NCI-H1105 treated with DMSO at 0.1 percent for 48 hours (cell line): ENCODE measurements at regions not wholly inside any gene's neighbourhood (a gene's known extent, or its start where the extent isn't known, plus 50 kb on each side); places are given as distances from the start of the nearest gene placed in this dataset.
"Not testable (repeated sequence)": the region's sequence is repeated elsewhere in the genome, so short reads cannot be mapped to it uniquely, and the experiment has no call there.

Source experiments
- DNase-seq: peaks from one replicate; lab custom pipeline; 2025; lab: John Stamatoyannopoulos, UW

- no peak for DNase-seq
Measured at GRCh38 chr20:40276301-40276700, 412.7 kb downstream of the MAFB start.

DNA sequence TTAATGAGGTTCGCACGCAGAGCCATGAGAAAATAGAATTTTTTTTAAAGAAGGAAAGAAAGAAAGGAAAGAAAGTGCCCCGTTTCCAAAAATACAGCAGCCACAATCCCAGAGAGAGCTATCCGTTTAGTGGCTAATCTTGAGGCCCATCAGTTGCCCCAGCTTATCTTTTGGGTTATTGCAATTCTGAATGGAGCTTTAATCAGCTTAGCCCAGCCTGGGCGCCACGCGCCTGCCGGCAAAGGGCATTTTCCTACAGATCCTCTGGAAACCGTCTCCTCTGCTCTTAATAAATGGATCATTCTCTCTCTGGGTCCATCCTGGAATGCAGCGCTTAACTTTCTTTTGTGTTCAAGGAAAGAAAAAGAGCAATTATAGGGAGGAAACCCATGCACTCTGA, 413.3 kb downstream of the MAFB start:
- DNase-seq = no peak

DNA sequence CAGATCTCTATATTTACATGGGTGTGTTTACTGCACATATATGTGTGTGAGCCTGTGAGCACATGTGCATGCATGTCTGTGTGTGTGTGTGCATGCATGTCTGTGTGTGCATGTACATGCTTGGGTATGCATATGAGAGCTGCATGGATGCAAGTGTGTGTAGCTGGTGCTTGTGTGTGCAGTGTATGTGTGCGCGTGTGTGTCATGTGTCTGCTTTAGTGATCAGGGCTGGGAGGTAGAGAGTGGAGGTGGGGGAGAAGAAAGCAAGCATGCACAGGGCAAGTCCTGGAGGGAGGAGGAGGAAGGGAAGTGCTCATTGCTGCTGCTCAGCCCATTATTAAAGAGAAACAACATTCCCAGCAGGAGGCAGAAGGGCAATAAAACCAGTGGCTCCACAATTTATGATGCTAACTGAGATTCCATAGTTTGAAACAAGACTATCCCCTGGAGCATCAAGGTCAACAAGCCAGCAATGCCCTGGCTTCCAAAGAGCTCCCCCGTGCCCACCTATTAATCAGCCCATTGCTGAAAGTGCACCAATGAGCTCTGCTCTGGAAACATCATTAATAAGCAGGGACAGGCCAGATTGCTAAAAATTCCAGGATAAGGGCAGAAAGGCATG, 414.0 kb downstream of the MAFB start:
- DNase-seq = no peak

GRCh38 chr20:40269274-40269673, 419.8 kb downstream of the MAFB start:
- not testable (repeated sequence) for DNase-seq

DNA sequence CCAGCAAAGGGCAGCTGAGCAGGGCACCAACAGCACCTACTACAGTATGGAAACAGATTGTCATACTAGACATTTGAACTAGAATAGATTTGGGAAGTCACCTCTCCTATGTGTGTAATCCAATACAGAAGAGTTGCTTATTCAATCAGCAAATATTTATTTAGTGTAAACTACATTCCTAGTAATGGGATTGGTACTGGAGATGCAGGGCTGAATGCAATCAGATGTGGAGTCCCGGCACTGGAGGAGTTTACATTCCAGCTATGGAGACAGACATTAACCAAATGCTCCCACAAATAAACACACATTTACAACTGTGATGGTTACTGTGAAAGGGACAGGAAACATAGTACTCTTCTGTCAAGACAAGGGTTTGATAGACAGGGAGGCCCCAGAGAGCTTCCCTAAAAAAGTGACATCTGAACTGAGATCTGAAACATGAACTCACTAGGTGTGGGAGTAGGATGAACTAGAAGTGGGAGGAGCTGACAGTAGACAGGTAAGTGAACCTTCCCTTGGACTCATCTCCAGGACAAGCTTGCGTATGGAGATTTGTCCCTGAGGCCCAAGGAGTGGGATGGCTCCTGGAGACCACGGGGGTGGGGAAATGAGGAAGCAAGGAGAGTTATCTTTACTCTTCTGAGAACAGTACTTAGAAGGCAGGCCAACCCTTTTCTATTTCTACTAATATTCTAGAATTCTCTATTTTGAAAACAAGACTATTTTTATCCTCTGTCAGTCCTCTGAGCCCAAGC, 420.5 kb downstream of the MAFB start:
- no peak for DNase-seq

DNA sequence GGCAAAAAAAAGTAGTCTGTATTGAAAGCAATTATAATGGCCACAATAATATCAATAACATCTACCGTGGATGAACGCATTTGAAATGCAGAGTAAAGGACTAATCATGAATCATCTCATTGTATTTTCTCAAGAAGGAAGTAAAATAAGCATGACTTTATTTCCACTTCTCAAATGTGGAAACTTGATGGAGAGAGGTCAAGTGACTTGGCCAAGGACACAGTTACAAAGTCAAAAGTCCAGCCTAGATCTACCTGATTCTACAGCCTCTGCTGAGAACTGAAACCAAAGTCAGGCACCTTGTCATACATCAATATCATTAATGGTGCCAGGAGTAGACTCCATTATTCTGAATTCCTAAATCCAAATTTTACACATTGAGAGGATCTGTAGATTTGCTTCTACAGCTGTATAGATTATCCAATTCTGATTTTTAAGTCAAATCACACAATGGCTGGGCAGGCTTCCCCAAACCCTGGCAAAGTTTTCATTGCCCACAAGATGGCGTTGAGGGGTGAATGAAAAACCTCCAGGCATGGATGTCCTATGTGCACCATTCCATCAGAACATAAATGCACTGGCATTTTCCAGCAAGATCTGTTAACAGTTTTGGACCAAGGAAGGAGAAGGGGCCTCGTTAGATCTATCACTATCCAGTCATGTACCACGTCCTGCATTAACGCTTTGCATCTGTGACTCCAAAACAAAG, 423.1 kb downstream of the MAFB start:
- peak; percentile 36 for DNase-seq

GRCh38 chr20:40262219-40262618, 426.8 kb downstream of the MAFB start:
- DNase-seq = no peak

DNA sequence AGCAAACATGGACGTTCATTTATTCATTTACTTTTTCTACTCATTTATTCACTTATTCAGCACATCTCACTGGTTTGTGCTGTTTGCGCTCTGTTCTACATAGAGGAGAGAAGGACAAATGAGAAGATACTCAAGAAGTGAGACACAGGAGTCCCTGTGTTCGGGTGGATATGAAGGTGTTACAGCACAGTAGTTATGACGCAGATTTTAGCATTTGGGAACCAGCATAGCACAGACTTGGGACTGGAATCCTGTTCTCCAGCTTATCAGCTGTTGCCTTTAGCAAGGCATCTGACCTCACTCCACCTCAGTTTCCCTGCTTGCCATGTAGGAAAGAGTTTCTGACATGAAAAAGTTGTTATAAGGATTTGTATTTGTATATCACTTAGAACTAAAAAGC, 430.1 kb downstream of the MAFB start:
- DNase-seq = no peak

DNA sequence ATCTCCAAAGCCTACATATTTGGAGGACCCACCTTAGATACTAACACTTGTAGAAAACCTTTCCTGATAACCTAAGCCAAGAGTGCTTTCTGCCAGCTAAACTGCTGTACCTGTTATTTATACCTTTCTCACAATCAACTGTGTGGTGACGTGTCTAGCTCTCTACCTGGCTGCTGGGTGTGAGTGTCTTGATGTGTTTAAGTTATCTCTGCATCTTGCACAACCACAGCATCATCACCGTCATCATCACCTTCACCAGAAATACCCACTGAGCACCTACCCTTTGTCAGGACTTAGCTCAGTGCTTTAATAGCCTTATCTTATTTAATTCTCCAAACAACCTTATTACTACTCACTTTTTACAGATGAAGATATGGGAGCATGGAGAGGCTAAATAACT, 431.3 kb downstream of the MAFB start:
- DNase-seq = no peak

GRCh38 chr20:40255365-40255764, 433.7 kb downstream of the MAFB start:
- no peak for DNase-seq

GRCh38 chr20:40254023-40254772, 434.8 kb downstream of the MAFB start:
- DNase-seq = no peak

DNA sequence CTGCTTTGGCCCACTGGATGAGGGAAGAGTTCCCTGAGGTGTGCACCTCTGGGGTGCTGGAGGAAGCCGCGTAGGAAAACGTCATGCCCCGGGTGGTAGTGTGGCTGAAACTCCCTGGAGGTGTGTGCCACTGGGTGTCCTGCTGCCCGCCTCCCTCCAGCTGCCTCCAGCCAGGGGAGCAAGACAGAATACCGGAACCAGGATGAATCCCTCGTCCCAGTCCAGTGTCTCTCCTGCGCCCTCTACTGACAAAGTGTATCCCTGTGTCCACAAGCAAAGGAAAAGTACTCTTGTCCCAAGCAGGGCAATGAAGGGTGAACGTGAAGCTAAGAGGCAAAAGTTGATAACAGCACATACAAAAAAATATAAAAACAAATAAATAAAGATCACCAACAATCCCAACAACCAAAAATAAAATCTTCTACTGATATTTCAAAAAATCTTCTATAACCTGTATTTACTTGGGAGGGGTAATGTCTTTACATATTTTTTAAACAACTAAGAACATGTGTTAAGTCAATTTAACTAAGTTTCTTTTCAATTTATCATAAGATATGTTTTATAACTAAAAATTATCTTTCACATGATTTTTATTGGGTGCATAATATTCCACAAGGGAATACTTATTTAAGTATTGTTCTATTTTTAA, 437.6 kb downstream of the MAFB start:
- no peak for DNase-seq

- DNase-seq = no peak
Measured at GRCh38 chr20:40249805-40250204, 439.2 kb downstream of the MAFB start.

- DNase-seq = no peak
Measured at GRCh38 chr20:40245829-40246228, 443.2 kb downstream of the MAFB start.

DNA sequence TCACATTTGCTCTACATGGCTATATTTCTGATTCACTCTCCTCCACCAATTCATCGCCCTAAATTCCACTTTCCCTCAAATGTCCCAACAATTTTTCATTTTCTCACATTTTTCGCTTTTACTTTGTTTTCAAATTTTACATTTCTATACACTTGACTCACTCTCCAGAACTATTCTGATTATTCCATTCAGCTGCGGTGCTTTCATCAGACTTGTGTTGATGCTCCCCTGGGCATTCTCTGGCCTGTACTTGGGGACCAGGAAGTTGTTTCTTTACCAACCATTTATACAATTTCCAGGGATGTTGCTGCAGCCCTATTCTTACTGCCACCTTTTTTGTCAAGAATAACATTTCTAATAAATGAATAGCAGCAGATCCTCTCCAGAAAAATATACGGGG, 444.8 kb downstream of the MAFB start:
- no peak for DNase-seq

- DNase-seq = no peak
Measured at GRCh38 chr20:40241596-40242343, 447.3 kb downstream of the MAFB start.

GRCh38 chr20:40238511-40238910, 450.5 kb downstream of the MAFB start:
- no peak for DNase-seq

DNA sequence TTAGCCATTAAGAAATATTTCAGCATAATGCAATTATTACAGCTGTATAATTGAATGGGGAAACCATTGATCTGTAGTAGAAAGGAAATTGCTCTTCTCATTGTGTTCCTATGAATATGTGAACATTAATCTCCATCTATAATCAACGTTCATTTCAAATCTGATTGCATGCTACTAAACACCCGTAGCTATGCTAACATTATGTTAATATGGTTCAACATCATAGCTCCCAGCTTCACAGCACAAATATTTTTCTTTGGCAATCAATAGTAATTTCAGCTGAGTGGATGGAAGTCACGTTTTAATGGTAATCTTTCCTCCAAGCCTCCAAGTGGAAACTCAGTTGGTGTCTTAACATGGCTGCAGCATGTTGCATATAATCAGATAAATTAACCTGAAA, 454.4 kb downstream of the MAFB start:
- DNase-seq = no peak

DNA sequence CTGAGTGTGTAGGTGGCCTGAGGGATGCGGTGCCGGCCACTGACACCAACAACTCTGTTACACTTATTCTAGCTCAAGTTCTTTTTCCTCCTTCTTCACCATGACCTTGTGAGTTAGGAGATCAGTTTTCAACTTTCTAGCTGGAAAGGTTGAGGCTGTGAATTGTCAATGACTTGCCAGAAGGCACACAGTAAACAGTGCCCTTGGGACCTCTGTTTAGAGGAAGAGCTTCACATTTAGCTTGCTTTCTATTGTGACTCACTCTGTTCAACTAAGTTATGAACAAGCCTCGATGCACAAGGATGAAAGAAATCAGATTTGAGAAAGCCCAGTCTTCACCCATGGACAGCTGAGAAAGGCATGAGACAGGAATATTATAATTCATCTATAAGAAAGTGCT, 455.6 kb downstream of the MAFB start:
- no peak for DNase-seq

GRCh38 chr20:40232756-40233155, 456.3 kb downstream of the MAFB start:
- DNase-seq = no peak

DNA sequence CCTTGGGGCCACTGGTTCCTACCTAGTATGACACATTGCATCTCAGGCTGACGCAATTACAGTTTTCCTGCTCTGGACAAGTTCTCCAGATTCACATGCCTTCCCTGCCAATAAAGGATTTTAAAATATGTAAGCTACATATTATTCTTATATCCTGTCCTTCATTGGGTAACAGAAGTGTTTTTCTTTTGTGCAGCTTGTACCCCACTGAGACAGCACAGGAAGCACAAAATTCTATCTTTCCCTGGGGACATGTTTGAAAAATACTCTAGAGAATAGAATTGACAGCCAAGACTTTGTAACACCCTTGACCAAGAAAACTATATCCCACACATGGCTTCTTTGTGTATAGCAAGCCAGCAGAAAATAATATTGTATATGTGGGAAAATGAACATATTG, 456.8 kb downstream of the MAFB start:
- DNase-seq = no peak
